NOMO-1 (cell line): ENCODE measurements at regions not wholly inside any gene's neighbourhood (a gene's known extent, or its start where the extent isn't known, plus 50 kb on each side); places are given as distances from the start of the nearest gene placed in this dataset.
"Not testable (repeated sequence)": the region's sequence is repeated elsewhere in the genome, so short reads cannot be mapped to it uniquely, and the experiment has no call there.

ENCODE experiments used
- DNase-seq, 2 experiments: peaks; one replicate each; lab custom pipeline; 2025; ENCODE audit not compliant: unreplicated experiment in 2 of 2; lab: John Stamatoyannopoulos, UW

- DNase-seq = peak; percentile 23 to 70
Measured at GRCh38 chr5:120298981-120299380, 165.1 kb upstream of the PRR16 start.

- peak in 1 of 2 experiments; percentile 39 for DNase-seq
Measured at GRCh38 chr5:120304663-120305062, 159.4 kb upstream of the PRR16 start.

GRCh38 chr5:120306303-120306702 lies 157.8 kb upstream of the PRR16 start:
- DNase-seq = no peak

- no peak for DNase-seq
Measured at GRCh38 chr5:120314191-120314590, 149.9 kb upstream of the PRR16 start.

- DNase-seq = peak; percentile 9 to 78
Measured at GRCh38 chr5:120320626-120321025, 143.5 kb upstream of the PRR16 start.

GRCh38 chr5:120326651-120327050 lies 137.4 kb upstream of the PRR16 start:
- no peak for DNase-seq

- DNase-seq = no peak
Measured at GRCh38 chr5:120327180-120327579, 136.9 kb upstream of the PRR16 start.

- DNase-seq = no peak
Measured at GRCh38 chr5:120329095-120329494, 135.0 kb upstream of the PRR16 start.

- DNase-seq = no peak
Measured at GRCh38 chr5:120330558-120330957, 133.5 kb upstream of the PRR16 start.

GRCh38 chr5:120344181-120344580 lies 119.9 kb upstream of the PRR16 start:
- no peak for DNase-seq

- DNase-seq = no peak
Measured at GRCh38 chr5:120345947-120346346, 118.2 kb upstream of the PRR16 start.

- not testable (repeated sequence) for DNase-seq
Measured at GRCh38 chr5:120351071-120351470, 113.0 kb upstream of the PRR16 start.

- DNase-seq = no peak
Measured at GRCh38 chr5:120354126-120354525, 110.0 kb upstream of the PRR16 start.

- DNase-seq = no peak
Measured at GRCh38 chr5:120358949-120359348, 105.2 kb upstream of the PRR16 start.

- DNase-seq = no peak
Measured at GRCh38 chr5:120361941-120362340, 102.2 kb upstream of the PRR16 start.

GRCh38 chr5:120362426-120362825 lies 101.7 kb upstream of the PRR16 start:
- no peak for DNase-seq

- no peak for DNase-seq
Measured at GRCh38 chr5:120365656-120366446, 98.2 kb upstream of the PRR16 start.

- DNase-seq = no peak
Measured at GRCh38 chr5:120367896-120368634, 96.0 kb upstream of the PRR16 start.

GRCh38 chr5:120368923-120369715 lies 95.0 kb upstream of the PRR16 start:
- DNase-seq = no peak

- DNase-seq = no peak
Measured at GRCh38 chr5:120372899-120373298, 91.2 kb upstream of the PRR16 start.

GRCh38 chr5:120375248-120375647 lies 88.9 kb upstream of the PRR16 start:
- no peak for DNase-seq
